HL-60 (cell line): ENCODE measurements at regions not wholly inside any gene's neighbourhood (a gene's known extent, or its start where the extent isn't known, plus 50 kb on each side); places are given as distances from the start of the nearest gene placed in this dataset.

ENCODE experiments used
- DNase-seq, 2 experiments: peaks; one replicate each; pipeline ENCODE4 v3.0.0-alpha.2; 2010 to 2020; ENCODE audit warnings: low read depth in 1 of 2, low spot score in 1 of 2
- H3K27ac ChIP-seq: fragments of 250-450 bp; sonication (Bioruptor Pico); replicated peaks from 2 replicates; pipeline ENCODE4 v1.5.1; 2020; ENCODE audit warnings: mild to moderate bottlenecking, moderate library complexity
- H3K27me3 ChIP-seq: fragments of 250-450 bp; sonication (Bioruptor Pico); 2 replicates; pipeline ENCODE4 v1.5.1; 2021; ENCODE audit warnings: mild to moderate bottlenecking, moderate library complexity; ENCODE audit not compliant: insufficient read depth, poor library complexity, severe bottlenecking
- H3K4me3 ChIP-seq: replicated peaks from 2 replicates; pipeline ENCODE4 v1.5.1; 2011; ENCODE audit warnings: mild to moderate bottlenecking, control low read depth, low read length; ENCODE audit not compliant: insufficient read depth
- GABPA ChIP-seq: IDR thresholded peaks from 2 replicates; pipeline ENCODE4 v1.6.1; 2012; ENCODE audit warnings: low read depth
- POLR2AphosphoS5 ChIP-seq: IDR thresholded peaks from 2 replicates; pipeline ENCODE4 v1.6.1; 2012; ENCODE audit warnings: low read depth
- SPI1 ChIP-seq: IDR thresholded peaks from 2 replicates; pipeline ENCODE4 v1.6.1; 2012; ENCODE audit warnings: low read depth, mild to moderate bottlenecking, borderline replicate concordance
- TF ChIP-seq, protein P1 (sequence below): IDR thresholded peaks from 2 replicates; pipeline ENCODE4 v1.6.1; 2012; ENCODE audit warnings: low read depth; ENCODE audit not compliant: insufficient replicate concordance
- TF ChIP-seq, protein P2 (sequence below): IDR thresholded peaks from one replicate; pipeline ENCODE4 v1.5.1; 2011; ENCODE audit warnings: low read length, control low read depth, inconsistent platforms; ENCODE audit not compliant: insufficient read depth

DNA sequence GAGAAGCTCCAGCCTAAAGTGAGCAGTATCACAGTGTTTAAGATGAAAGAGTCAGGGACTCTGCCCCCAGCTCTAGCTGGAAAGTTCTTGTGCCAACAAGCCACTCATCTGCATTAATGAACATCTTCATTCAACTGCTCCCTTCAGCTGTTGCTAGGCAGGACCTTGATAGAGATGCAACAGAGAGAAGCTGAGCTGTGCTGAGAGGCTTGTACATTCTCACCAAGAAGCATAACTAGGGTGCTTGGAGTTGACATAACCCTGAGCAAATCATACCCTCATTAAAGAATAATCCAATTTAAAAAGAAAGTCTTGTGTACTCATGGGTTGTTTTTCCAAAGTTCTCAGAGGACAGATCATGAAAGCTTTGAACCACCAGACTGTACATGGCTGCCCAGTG lies 63.2 kb downstream of the ATXN3L start:
- Histone ChIP-seq H3K27ac (no peak overlapping the region), H3K4me3 (no peak overlapping the region), H3K27me3 (peaks cover 2% of the 10 kb centered on the region)
- DNase-seq, result no peak
- TF ChIP-seq POLR2AphosphoS5 (no peak), SPI1 (no peak), GABPA (no peak)
- TF ChIP-seq, protein P1, sequence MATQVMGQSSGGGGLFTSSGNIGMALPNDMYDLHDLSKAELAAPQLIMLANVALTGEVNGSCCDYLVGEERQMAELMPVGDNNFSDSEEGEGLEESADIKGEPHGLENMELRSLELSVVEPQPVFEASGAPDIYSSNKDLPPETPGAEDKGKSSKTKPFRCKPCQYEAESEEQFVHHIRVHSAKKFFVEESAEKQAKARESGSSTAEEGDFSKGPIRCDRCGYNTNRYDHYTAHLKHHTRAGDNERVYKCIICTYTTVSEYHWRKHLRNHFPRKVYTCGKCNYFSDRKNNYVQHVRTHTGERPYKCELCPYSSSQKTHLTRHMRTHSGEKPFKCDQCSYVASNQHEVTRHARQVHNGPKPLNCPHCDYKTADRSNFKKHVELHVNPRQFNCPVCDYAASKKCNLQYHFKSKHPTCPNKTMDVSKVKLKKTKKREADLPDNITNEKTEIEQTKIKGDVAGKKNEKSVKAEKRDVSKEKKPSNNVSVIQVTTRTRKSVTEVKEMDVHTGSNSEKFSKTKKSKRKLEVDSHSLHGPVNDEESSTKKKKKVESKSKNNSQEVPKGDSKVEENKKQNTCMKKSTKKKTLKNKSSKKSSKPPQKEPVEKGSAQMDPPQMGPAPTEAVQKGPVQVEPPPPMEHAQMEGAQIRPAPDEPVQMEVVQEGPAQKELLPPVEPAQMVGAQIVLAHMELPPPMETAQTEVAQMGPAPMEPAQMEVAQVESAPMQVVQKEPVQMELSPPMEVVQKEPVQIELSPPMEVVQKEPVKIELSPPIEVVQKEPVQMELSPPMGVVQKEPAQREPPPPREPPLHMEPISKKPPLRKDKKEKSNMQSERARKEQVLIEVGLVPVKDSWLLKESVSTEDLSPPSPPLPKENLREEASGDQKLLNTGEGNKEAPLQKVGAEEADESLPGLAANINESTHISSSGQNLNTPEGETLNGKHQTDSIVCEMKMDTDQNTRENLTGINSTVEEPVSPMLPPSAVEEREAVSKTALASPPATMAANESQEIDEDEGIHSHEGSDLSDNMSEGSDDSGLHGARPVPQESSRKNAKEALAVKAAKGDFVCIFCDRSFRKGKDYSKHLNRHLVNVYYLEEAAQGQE, result no peak
- TF ChIP-seq, protein P2, sequence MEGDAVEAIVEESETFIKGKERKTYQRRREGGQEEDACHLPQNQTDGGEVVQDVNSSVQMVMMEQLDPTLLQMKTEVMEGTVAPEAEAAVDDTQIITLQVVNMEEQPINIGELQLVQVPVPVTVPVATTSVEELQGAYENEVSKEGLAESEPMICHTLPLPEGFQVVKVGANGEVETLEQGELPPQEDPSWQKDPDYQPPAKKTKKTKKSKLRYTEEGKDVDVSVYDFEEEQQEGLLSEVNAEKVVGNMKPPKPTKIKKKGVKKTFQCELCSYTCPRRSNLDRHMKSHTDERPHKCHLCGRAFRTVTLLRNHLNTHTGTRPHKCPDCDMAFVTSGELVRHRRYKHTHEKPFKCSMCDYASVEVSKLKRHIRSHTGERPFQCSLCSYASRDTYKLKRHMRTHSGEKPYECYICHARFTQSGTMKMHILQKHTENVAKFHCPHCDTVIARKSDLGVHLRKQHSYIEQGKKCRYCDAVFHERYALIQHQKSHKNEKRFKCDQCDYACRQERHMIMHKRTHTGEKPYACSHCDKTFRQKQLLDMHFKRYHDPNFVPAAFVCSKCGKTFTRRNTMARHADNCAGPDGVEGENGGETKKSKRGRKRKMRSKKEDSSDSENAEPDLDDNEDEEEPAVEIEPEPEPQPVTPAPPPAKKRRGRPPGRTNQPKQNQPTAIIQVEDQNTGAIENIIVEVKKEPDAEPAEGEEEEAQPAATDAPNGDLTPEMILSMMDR, result no peak

- DNase-seq, result no peak
- Histone ChIP-seq H3K4me3 (no peak overlapping the region), H3K27me3 (no peaks in the 10 kb centered on the region), H3K27ac (peak overlapping the region; percentile 61)
- TF ChIP-seq, protein P2, result no peak
- TF ChIP-seq GABPA, result no peak
- TF ChIP-seq, protein P1, result no peak
- no peak for TF ChIP-seq SPI1
- TF ChIP-seq POLR2AphosphoS5, result no peak
Measured at GRCh38 chrX:13254870-13255269, 65.0 kb downstream of the ATXN3L start.

DNA sequence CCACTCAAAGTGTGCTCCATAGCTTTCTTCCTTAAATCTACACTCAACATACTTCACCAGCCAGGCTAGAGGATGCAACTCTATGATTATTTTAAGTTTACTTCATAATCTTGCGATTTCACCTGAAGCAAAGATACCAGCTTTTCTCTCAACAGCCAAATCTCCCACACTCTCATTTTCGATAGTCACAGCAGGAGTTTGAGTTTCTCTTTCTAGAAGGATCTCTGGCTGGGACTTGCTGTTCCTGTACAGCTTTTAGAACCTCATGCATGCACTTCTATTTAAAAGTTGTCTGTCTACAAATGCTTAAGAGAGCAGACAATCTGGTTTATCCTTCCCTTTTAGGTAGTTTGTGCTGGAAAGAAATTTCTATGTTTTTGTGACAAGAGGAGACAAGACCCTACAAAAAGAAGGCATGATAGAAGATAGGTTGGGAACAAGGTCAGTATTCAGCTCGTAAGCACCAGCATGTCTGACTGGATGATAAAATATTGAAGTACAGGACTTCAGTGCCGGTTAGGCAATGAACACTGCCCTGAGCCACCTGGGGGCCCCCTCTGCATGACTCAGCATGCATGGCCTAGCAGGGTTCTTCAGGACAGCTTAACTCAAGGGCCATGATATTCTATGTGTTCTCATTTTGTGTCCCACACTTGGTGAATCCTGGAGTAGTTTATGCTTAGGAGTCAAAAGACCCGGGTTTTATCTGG lies 65.6 kb downstream of the ATXN3L start:
- Histone ChIP-seq H3K27me3 (no peaks in the 10 kb centered on the region), H3K27ac (peak overlapping the region; percentile 61), H3K4me3 (no peak overlapping the region)
- TF ChIP-seq POLR2AphosphoS5 (no peak), SPI1 (no peak), GABPA (no peak)
- TF ChIP-seq, protein P1, result no peak
- TF ChIP-seq, protein P2, result no peak
- DNase-seq, result peak; percentile 35 to 80
